Fibroblast of lung (primary cell): ENCODE measurements at regions not wholly inside any gene's neighbourhood (a gene's known extent, or its start where the extent isn't known, plus 50 kb on each side); places are given as distances from the start of the nearest gene placed in this dataset.

Experiments used
- DNase-seq, 2 donors: peaks; one replicate each; pipeline versions ENCODE4 v3.0.0 to v3.0.0-alpha.2; 2010; ENCODE audit warnings: low read depth in 2 of 2
- H2AFZ ChIP-seq: 2 replicates; pipeline ENCODE4 v1.5.1; 2012; ENCODE audit warnings: low read length, control low read depth, inconsistent platforms
- H3K27ac ChIP-seq: 2 replicates; pipeline ENCODE4 v1.5.1; 2011; ENCODE audit warnings: low read length, control low read depth; ENCODE audit not compliant: insufficient read depth
- H3K27me3 ChIP-seq: 2 replicates; pipeline ENCODE4 v1.5.1; 2011; ENCODE audit warnings: mild to moderate bottlenecking, low read length; ENCODE audit not compliant: control insufficient read depth, insufficient read depth
- H3K36me3 ChIP-seq: 2 replicates; pipeline ENCODE4 v1.5.1; 2011; ENCODE audit warnings: low read length; ENCODE audit not compliant: control insufficient read depth, insufficient read depth
- H3K4me1 ChIP-seq: 2 replicates; pipeline ENCODE4 v1.5.1; 2011; ENCODE audit warnings: low read length; ENCODE audit not compliant: control insufficient read depth, insufficient read depth; ENCODE audit errors: extremely low read depth
- H3K4me2 ChIP-seq: 2 replicates; pipeline ENCODE4 v1.5.1; 2011; ENCODE audit warnings: low read length, control low read depth; ENCODE audit not compliant: insufficient read depth; ENCODE audit errors: extremely low read depth
- H3K4me3 ChIP-seq, 4 experiments: fragments of 200-600 bp in 1 of 4; sonication (generic) in 1 of 4; replicated peaks in 1 of 4; 2 replicates each; pipeline ENCODE4 v1.5.1; 2011 to 2016; ENCODE audit warnings: low read length in 4 of 4, low read depth in 3 of 4, mild to moderate bottlenecking in 3 of 4, control low read depth in 2 of 4, inconsistent platforms in 1 of 4, mixed read lengths in 1 of 4; ENCODE audit not compliant: insufficient read depth in 1 of 4; ENCODE audit errors: control extremely low read depth in 1 of 4
- H3K79me2 ChIP-seq: 2 replicates; pipeline ENCODE4 v1.5.1; 2012; ENCODE audit warnings: mild to moderate bottlenecking, low read length, inconsistent platforms; ENCODE audit not compliant: control insufficient read depth, insufficient read depth
- H3K9ac ChIP-seq: 2 replicates; pipeline ENCODE4 v1.5.1; 2011; ENCODE audit warnings: mild to moderate bottlenecking, low read length, control low read depth; ENCODE audit not compliant: insufficient read depth
- H3K9me3 ChIP-seq: 2 replicates; pipeline ENCODE4 v1.5.1; 2012; ENCODE audit warnings: low read depth, low read length; ENCODE audit not compliant: control insufficient read depth, insufficient read depth
- H4K20me1 ChIP-seq: 2 replicates; pipeline ENCODE4 v1.5.1; 2011; ENCODE audit warnings: low read length; ENCODE audit not compliant: control insufficient read depth, insufficient read depth; ENCODE audit errors: extremely low read depth
- EZH2 ChIP-seq: IDR thresholded peaks from 2 replicates; pipeline ENCODE4 v1.5.1; 2012; ENCODE audit warnings: low read length, control low read depth, mild to moderate bottlenecking; ENCODE audit errors: missing control alignments
- TF ChIP-seq, protein P1 (sequence below), 2 donors: IDR thresholded peaks in 1 of 2; conservative IDR thresholded peaks in 1 of 2; 1 replicate in 1 of 2; 2 replicates in 1 of 2; pipeline ENCODE4 v1.5.1; 2011 to 2012; ENCODE audit warnings: low read length in 2 of 2, control low read depth in 1 of 2, inconsistent platforms in 1 of 2, low read depth in 1 of 2, mild to moderate bottlenecking in 1 of 2

DNA sequence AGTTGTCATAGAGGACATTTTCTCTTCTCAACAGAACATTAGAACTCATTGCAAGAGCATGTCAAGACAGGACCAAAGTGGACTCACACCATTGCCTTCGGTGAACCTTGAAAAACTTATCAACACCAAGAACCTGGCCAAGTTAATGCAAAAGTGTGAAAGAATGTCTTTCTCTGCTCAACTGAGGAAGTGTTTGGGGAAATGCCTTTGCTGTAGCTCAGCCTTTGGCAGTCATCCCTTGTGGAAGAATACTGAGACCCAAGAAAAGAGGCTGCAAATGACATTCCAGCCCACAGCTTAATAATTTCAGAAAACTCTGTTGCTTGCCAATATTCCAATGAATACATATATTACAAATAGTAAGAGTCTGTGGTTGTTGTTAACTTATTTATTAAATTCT, 728.8 kb upstream of the PIK3C3 start:
- Histone ChIP-seq H3K4me3 (no peak overlapping the region), H3K4me2 (no peak overlapping the region), H3K36me3 (no peaks in the 10 kb centered on the region), H3K9me3 (no peaks in the 10 kb centered on the region), H3K4me1 (no peaks in the 10 kb centered on the region), H3K9ac (no peak overlapping the region), H4K20me1 (no peaks in the 10 kb centered on the region), H2AFZ (no peak overlapping the region), H3K79me2 (no peaks in the 10 kb centered on the region), H3K27ac (no peak overlapping the region), H3K27me3 (no peaks in the 10 kb centered on the region)
- peak; percentile 73 to 87 for DNase-seq
- TF ChIP-seq EZH2 = no peak
- TF ChIP-seq, protein P1, sequence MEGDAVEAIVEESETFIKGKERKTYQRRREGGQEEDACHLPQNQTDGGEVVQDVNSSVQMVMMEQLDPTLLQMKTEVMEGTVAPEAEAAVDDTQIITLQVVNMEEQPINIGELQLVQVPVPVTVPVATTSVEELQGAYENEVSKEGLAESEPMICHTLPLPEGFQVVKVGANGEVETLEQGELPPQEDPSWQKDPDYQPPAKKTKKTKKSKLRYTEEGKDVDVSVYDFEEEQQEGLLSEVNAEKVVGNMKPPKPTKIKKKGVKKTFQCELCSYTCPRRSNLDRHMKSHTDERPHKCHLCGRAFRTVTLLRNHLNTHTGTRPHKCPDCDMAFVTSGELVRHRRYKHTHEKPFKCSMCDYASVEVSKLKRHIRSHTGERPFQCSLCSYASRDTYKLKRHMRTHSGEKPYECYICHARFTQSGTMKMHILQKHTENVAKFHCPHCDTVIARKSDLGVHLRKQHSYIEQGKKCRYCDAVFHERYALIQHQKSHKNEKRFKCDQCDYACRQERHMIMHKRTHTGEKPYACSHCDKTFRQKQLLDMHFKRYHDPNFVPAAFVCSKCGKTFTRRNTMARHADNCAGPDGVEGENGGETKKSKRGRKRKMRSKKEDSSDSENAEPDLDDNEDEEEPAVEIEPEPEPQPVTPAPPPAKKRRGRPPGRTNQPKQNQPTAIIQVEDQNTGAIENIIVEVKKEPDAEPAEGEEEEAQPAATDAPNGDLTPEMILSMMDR (conservative IDR thresholded peaks at IDR 0.05 in 1 of 2, IDR thresholded peaks at IDR 0.05 in 1 of 2; ENCODE audit: low read depth in 1 of 2, low read length in 2 of 2) = no peak

DNA sequence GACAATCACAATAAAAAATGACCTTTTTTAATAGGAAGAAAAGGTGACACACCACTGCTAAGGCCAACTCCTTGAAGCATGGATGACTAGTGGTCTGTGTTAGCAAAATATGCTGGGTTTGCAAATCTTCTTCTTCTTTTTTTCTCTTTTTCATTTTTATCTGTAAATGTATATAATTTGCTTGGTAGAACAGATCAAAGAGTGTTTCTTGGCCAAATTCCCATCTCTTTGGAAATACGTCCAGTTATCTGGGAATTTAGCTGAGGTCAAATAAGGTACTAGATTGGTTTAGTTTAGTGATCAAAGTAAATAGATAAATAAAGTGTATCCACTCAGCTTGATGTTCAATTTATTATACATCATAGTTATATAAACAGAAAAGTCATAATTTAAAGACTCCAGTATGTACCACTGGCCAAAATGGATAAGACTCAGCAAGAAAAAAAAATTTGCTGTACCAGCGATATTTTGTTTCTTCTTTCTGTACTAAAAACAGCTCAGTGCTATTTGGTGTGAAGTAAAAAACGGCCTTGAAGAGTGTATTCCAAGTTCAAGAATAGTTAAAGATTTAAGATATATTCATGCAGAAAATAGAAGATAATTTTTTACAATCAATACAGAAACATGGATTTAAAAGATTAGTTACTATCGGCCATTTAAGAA, 738.6 kb upstream of the PIK3C3 start:
- no peaks in the 10 kb centered on the region for H3K4me1 ChIP-seq
- H3K36me3 ChIP-seq = no peaks in the 10 kb centered on the region

DNA sequence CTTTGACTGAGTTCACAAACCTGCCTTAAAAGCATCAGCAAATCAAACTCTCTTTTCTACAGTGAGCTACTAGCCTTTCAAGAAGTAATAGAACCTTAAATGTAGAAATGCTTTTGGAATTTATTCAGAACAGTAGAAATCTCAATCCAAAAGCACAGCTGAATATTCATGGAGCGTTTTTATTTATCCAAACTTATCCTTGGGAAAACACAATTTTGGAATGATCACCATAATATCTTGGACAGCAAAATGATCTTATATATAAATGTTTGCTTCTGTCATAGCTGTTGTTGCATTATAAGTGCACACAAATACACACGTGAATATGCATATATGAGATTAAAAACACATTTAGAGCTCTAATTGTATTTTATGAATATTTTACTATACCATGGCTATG, 747.3 kb upstream of the PIK3C3 start:
- no peaks in the 10 kb centered on the region for H3K36me3 ChIP-seq
- H4K20me1 ChIP-seq = no peaks in the 10 kb centered on the region
- H3K27me3 ChIP-seq = no peaks in the 10 kb centered on the region
- no peak overlapping the region for H2AFZ ChIP-seq
- H3K4me2 ChIP-seq = no peak overlapping the region
- no peak overlapping the region for H3K9ac ChIP-seq
- no peak for DNase-seq
- H3K27ac ChIP-seq = no peak overlapping the region
- H3K4me1 ChIP-seq = no peaks in the 10 kb centered on the region
- TF ChIP-seq, protein P1 (conservative IDR thresholded peaks at IDR 0.05 in 1 of 2, IDR thresholded peaks at IDR 0.05 in 1 of 2; ENCODE audit: low read depth in 1 of 2, low read length in 2 of 2) = no peak
- TF ChIP-seq EZH2 = no peak
- H3K79me2 ChIP-seq = no peaks in the 10 kb centered on the region
- no peak overlapping the region for H3K4me3 ChIP-seq
- no peaks in the 10 kb centered on the region for H3K9me3 ChIP-seq

More for the DNA sequence above, 738.6 kb upstream of the PIK3C3 start:
- Histone ChIP-seq H2AFZ (no peak overlapping the region), H3K27ac (no peak overlapping the region), H3K79me2 (no peaks in the 10 kb centered on the region), H3K9me3 (no peaks in the 10 kb centered on the region), H3K9ac (no peak overlapping the region), H3K4me2 (no peak overlapping the region), H3K4me3 (no peak overlapping the region), H4K20me1 (no peaks in the 10 kb centered on the region), H3K27me3 (no peaks in the 10 kb centered on the region)
- DNase-seq = peak in 1 of 2 donors; percentile 39
- TF ChIP-seq, protein P1 (conservative IDR thresholded peaks at IDR 0.05 in 1 of 2, IDR thresholded peaks at IDR 0.05 in 1 of 2; ENCODE audit: low read depth in 1 of 2, low read length in 2 of 2) = no peak
- TF ChIP-seq EZH2 = no peak
